AG20443 (cell line): ENCODE measurements at regions not wholly inside any gene's neighbourhood (a gene's known extent, or its start where the extent isn't known, plus 50 kb on each side); places are given as distances from the start of the nearest gene placed in this dataset.

Experiments
- DNase-seq: peaks from one replicate; pipeline ENCODE4 v3.0.0; 2012; ENCODE audit warnings: low spot score, mixed read lengths

DNA sequence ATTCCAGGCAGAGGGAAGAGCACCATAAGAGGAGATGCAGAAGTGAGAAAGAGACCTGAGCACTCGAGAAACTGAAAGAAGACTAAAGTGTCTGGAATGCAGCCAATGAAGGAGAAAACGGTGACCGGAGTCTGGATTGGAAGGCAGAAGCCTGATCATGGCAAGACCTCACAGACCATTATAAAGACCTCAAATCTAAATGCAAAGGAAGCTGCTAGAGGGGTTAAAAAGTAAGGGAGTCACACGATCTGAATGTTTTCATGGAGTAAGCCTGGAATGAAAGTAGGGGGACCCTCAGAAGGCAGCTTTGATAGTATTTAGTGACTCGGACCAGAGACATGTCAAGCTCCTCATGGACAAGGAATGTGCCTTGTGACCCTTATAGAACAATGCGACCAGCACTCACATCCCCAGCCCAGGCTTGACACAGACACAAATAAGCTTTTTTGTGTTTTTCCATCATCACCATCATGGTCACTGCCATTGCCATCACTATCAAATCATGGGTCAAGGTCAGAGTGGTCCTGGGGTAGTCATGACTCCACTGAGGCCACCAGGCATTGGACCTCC lies 183.6 kb downstream of the SEC16B start:
- no peak for DNase-seq

DNA sequence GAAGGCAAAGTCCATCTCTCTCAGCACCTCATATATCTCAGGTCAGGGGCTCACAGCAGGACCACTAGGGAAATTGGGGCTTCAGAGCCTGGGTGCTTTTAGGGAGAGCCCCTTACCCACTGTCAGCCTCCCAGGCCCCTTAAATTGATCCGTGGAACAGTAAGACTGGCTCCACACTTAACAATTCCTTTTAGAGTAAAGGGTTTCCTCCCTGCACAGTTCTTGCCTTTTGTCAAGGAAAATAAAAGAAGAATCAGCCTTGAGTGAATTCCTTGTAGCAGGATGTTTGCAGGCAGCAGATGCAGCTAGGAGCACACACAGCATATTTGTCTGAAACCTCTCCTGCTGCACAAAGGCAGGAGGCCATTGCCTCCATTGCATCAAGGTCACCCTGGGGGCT lies 184.9 kb downstream of the SEC16B start:
- DNase-seq: no peak

DNA sequence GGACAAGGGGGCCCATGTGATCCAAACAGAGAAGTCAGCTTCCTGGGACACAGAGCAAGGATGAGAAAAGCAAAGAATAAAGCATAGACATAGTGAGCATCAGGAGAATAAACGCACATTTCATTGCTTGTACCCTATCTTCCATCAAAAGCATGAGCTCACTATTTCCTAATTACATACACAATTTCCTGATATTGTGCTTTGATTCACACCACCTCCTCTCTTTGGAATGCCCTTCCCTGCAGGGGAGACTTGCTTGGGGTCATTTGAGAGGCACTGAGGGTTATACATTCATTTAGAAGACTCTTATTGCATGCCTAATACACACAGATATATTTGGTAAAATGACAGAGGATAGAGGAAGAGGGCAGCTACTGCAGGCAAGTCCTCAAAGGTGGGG lies 185.4 kb downstream of the SEC16B start:
- no peak for DNase-seq

DNA sequence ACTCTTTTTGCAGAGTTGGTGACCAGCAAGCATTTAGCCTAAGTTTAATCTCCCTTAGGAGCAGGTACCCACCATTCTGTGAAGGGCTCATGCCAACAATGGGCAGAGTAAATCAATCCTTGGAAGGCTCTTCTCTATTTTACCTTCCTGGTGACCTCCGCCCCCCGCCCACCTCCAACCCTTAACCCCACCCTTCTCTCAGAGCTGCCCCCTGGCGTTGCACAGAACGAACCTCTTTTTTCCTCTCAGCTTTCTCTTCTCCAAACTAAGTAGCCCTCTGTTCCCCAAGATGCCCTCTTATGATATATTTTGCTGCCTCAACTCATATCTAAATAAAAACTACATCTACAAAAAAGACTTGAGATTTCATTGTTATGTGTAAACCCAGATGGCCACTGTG lies 186.8 kb downstream of the SEC16B start:
- no peak for DNase-seq

DNA sequence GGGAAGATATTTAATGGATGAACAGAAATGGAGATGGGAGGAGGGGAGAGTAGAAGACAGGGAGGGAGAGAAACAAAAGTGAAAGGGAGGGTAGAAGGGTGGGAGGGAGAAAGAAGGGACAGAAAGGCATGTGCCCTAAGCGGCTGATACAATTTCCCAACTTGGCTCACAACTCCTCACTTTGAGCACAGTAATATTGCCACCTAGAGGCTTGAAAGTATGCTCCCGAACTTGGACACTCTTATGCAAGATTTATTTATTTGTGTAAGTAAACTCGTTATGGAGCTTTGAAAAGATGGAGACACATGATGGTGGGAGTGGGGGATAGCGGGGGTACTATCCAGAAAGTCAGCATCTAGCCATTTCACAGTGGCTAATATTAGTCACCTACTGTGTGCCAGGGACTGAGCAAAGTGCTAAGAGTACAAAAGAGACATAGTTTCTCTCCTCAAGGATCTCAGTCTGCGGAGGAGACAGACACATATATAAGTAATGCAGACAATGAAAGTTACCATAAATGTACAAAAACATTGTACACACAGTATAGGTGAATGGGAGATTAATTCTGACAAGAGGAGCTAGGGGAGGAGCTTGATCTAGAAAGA lies 189.7 kb downstream of the SEC16B start:
- DNase-seq: peak; percentile 71

DNA sequence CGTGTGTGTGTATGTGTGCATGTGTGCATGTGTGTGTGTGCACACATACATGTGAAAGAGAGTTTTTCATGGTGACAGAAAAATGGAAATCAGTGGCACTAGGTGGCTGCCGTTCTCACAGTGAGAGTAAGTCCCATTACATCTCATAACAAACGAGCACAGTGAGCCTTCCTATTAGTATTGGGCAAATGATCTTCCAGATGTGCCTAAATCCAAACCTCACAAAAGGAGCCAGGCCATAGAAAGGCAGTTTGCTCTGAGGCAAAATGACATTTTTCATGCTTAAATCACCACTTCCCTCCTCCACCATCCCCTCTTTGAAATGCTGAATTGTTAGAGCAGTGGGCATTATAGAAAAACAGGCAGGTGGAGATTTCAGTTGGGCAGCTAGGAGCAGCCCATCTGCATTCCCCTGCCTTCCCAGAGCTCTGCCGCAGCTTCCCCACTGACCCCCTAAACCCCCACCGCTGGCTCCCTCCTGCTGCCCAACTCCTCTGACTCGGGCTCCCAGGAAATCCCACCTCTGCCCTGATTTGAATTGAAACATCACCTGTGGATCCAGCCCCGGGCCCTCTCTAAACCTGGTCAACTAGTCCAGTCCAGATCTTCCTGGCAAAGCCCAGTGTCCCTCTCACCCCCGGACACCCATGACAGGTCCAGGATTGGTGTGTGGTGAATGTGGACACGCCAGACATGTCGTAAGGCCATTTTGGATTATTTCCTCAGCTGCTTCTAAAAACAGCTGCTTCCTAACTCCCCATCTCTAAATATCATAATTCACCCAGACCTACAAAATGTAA lies 190.5 kb downstream of the SEC16B start:
- no peak for DNase-seq

DNA sequence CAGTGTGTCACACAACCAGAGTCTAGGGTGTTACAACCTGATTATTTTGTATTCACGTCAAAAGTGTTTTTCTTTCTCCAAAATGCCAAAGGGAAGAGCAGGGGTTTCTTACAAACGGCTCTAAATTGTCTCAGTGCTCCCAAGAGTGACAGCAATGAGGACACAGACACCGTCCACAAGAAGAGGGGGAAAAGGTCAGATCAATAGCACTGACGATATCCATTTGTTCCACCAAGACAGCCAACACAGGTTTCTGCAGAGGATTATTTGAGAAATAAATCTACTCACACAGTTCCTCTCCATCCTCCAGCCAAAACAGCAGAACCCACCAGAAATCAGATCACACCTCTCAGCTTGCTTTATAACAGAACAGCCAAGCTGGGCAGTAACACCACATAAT lies 193.9 kb downstream of the SEC16B start:
- DNase-seq: no peak

DNA sequence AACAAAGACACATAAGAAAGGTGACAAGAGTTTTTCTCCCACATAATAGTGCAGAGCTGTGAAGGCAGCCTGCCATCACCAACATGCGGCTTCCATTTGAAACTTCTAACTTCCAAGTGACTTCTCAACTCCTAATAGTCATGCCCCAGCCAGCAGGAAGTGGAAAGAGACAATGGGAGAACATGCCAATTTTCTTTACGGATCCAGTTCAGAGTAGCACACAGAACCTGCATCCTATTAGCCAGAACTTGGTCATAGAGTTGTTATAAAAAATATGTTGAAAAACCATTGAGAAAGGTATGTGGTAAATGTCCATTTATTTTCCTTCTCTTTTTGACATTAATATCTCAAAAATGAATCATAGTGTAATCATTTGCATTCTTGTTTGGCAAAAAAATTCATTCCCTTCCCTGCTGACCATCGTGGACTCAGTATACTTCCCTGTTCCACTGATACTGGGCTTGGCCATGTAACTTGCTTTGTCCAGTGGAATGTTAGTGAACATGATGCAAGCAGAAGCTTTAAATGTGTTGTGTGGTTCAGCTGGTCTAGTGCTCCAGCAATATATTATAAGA lies 197.4 kb downstream of the SEC16B start:
- DNase-seq: peak; percentile 34

DNA sequence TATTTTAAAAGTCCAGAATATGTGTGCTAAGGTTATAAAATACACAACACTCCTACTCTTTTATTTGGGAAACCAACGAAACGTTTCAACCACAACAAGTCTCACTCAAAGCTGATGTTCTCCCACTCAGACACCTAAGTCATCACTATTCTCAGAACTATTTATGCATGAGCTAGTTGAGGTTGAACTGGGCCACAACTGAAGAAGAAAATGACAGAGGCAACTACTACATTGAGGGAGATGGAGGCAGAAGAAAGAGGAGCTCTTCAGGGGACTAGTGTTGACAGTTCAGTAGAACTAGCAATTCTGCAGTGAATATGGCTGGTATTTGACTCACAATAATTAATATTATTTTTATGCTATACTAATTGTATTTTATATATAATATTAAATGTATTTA lies 198.2 kb downstream of the SEC16B start:
- no peak for DNase-seq

DNA sequence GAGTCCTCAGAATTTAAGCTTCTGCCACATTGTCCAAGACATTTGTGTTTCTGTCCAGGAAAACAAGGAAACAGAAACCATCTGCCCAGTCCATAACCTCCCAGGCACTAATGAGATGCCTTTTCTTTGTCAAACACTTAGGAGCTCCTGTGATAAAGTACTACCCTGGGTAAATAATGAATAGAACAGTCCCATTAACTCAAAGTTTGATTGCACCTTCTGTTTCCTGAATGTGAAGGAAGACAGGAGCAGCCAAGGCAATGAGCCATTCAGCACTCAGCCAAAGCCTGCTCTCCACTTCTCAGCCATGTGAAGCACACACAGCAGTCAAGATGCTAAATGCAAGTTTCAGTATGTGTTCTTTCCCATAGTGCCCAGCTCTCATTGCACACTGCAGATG lies 199.8 kb downstream of the SEC16B start:
- DNase-seq: no peak

DNA sequence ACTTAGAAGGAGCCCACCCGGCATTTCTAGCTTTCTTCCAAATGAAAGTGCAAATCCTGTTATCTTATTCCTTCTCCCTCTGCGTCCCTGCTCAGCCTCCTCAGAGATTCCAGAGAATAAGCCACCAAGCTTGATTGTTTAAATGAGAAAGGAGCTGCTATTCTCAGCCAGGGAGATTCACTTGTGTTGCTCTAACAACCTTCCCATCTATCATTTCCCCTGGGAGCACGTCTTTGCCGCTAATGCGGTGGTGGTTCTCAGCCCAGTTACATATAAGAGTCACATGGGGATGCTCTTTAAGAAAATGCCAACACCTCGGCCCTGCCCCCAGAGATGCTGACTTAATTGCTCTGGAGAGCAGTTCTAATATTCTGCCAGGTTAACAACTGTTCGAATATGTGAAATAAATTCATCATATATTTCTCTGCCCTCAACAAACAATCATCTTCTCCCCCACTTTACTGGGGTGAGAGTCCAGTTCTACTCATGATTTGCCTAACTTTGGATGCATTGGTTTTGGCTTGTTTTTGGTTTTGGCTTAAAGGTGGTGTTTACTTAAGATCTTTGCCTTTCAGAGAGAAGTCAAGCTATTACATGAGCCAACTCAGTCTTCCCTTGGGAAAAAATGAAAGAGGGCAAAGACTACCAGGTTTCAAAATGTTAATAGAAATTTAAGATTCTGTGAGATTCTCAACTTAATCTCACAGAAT lies 213.9 kb downstream of the SEC16B start:
- DNase-seq: no peak

DNA sequence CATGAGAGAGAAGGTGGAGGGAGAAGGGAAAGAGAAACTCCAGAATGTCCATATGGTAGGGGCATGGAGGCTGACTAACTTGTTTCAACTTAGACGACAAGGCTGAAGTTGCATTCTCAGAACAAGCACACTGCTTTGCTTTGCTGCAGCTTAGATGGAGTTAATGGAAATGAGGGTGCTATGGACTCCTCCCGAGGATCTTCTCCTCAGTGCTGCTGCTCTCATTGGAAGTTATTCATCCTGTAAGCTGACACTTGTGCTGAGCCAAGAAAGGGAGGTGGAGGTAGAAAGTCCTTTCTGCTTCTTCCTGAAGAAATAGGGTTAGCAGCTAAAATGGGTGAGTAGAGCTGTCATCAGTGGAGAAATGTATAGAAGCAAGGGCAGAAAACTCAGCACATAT lies 215.3 kb downstream of the SEC16B start:
- DNase-seq: no peak

DNA sequence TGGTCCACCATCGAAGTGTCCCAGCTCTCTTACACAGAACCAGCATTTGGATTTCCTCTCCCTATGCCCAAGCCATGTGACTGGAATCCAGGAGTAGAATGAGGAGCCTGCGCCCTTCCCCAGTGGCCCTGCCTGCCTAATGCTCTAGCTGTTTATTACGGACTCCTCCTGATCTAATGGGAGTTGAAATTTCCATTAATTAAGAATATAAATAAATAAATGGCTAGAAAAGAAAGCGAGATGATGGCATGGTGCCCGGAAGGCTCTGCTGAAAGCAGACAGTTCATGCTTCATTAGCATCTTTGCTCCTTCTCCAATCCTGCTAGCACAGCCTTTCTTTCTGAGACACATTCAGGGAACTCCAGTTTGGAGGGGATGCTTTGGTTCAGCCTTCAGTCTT lies 216.2 kb downstream of the SEC16B start:
- DNase-seq: no peak

DNA sequence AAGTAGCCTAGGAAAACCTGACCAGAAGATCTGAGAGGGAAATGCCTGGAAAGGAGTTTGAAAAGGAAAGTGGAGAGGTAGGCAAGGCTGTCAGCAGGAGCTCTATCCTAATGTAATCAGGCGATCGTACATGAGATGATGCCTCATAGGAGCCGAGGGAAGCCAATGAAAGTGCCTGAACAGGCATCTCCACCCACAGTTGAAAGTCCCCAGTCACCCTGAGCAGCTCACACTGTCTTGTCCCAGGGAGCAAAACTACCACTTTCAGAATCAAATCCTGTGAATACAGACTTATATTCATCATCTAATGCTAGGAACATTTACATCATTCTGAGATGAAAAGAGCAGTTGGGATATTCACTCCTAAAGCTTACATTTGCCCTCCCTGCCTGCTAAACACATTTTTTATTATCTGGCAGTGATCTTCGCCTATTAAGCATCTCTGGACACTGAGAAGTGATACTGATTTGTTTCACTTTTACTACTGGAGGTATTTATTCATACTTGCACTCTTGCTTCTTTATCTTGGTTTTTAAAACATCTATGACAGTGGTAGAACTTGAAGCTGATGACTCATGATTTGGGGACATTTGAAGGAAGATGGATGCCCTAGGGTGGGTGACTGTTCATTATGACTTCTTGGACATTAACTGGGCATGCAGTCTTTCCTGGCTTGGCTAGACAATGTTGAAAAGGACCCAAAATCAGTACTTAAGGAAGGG lies 221.6 kb downstream of the SEC16B start:
- no peak for DNase-seq

DNA sequence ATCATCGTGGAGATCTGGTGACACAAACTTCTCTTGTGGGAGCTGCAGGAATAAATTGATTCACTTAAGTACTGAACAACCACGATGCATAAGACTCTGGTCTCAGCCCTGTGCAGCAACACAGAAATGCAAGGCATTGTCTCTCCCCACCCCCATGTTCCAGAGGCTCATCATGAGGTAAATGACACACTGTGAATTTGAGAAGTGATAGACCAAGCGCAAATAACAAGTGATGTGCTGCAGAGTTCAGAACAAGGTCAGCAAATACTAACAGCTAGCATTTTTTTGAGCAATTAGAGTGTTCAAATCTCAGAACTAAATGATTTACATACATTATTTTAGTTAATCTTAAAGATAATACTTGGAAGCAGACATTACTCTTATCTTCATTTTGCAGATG lies 223.7 kb downstream of the SEC16B start:
- DNase-seq: no peak

DNA sequence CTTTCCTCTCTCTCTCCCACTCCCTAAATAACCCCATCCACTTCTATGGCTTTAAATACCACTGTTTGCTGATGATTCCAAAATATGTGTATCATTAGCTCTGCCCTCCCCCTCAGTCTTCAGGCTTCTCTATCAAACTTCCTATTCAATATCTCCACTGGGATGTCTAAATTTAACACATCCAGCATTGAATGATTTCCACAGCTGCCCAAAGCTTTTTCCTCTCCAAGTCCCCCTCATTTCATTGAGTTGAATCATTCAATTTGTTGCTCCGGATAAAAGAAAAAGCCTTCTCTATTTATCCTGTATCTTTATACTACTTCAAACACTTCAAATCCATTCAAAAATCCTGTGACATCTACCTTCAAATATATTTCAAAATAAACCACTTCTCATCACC lies 225.0 kb downstream of the SEC16B start:
- DNase-seq: no peak

DNA sequence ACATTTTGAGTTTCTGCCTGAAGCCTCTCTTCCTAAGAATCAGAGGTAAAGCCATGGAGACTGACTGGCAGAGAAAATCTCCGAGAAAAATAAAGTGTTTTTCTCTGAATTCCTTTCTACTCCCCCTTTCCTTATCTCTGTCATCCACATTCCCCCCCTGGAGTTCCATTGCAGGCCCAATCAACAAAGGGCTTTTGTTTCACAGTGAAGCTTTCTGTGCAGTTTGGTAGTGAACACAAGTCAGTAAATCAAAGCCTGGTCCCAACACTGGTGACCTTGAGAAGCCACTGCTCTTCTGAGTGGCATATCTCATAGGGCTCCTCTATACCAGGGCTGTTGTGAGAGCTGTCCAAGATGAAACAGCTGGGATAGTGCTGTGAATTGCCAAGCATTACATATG lies 228.4 kb downstream of the SEC16B start:
- no peak for DNase-seq

DNA sequence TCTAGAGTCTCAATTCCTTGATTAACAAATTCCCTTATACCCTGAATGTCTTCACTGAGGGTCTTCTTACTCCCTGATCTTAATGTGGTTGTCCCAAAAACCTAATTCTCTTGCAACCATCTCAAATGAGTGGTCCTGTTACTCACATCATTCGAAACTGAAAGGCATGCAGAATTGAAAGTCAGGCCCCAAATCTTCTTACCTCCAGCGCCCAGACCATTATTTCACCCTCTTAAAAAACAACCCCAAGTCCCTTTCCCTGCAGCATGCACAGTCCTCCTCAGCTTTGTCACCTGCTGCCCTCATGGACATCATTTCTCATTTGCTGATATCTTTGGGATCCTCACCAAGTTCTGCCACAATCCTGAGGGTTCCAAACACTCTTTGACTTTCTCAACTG lies 230.1 kb downstream of the SEC16B start:
- DNase-seq: peak; percentile 1

DNA sequence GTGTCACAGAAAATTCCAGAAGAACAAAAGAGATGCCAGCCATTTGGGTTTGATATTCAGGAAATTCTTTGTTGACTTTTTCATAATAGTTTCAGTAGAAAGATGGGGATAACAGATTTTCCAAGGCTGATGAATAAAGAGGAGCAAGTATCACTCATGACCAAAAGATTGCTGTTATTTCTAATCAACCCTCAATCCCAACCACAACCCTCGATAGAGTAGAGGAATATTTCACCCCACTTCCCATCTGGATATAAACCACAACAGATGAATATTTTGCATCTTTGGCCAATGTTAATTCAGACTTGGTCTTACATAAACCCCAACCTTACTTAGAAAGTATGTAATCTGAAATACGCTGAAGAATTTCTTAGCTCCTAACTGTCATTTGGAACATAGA lies 232.4 kb downstream of the SEC16B start:
- no peak for DNase-seq

DNA sequence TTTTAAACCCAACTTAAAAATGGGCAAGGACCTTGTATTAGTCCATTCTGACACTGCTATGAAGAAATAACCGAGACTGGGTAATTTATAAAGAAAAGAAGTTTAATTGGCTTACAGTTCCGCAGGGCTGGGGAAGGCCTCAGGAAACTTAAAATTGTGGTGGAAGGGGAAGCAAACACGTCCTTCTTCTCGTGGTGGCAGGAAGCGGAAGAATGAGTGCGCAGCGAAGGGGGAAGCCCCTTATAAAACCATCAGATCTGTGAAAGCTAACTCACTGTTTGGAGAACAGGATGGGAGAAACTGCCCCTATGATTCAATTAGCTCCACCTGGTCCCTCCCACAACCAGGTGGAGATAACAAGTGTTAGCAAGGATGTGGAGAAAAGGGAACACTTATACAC lies 237.7 kb downstream of the SEC16B start:
- DNase-seq: no peak

DNA sequence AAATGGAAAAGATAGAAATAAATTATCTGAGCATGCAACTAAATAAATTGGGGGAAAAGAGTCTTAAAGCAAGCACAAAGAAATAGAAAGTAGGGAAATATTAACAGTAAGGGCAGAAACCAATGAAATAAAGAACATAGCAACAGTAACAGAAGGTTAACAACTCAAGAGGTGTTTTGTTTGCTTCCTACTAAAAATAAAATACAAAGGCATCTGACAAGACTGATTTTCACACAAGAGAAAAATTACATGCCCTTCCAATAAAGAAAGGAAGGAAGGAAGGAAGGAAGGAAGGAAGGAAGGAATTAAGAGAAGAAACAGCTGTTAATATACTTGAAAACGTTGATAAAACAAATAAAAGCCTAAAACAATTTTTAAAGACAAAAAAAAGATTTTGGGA lies 240.2 kb downstream of the SEC16B start:
- DNase-seq: no peak

DNA sequence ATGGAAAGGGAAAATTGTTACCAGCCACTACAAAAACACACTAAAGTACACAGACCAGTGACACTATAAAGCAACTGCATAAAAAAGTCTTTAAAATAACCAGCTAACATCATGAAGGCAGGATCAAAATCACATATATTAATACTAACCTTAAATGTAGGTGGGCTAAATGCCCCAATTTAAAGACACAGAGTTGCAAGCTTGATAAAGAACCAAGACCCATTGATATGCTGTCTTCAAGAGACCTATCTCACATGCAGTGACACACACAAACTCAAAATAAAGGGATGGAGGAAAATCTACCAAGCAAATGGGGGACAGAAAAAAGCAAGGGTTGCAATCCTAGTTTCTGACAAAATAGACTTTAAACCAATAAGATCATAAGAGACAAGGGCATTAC lies 246.3 kb downstream of the SEC16B start:
- DNase-seq: no peak
